Inflammatory macrophage (primary cell): ENCODE measurements at regions not wholly inside any gene's neighbourhood (a gene's known extent, or its start where the extent isn't known, plus 50 kb on each side); places are given as distances from the start of the nearest gene placed in this dataset.

Experiments
- DNase-seq, 2 donors: peaks; one replicate each; pipeline ENCODE4 v3.0.0-alpha.2; 2020 to 2022

DNA sequence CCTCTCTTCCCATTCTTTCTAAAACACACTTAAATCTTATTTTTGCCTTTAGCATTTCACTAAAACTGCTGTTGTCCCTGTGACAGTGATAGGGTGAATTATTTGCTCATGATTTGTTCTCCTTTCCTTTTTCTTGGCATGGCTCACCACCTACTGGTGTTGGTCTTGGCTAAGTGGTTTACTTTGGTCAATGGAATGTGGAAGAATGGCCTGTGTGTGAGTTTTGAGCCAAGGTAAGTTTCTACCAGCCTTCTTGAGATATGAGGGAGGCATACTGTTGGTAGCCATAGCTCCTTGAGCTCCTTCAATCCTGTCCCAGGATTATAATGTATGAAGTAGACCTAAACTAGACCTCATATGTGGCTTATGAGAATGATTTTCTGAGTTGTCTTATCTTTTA, 506.3 kb upstream of the RAG2 start:
- DNase-seq = no peak

DNA sequence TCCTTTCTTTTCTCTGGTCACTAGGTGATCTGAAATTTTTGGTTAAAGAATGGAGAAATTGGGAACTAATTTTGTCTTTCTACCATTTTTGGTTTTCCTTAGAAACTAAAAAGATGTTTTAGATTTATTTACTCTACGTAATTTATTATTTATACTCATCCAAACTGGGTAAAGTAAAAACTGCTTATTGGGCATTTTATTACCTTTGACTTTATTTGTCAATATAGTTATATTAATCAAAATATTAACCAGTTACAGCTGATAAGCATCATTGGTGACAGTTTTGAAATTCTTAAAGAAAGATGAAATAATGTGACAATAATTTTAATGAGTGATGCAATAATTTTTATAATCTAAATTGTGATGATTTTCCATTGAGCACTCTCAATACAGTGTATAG, 502.0 kb upstream of the RAG2 start:
- DNase-seq = no peak

DNA sequence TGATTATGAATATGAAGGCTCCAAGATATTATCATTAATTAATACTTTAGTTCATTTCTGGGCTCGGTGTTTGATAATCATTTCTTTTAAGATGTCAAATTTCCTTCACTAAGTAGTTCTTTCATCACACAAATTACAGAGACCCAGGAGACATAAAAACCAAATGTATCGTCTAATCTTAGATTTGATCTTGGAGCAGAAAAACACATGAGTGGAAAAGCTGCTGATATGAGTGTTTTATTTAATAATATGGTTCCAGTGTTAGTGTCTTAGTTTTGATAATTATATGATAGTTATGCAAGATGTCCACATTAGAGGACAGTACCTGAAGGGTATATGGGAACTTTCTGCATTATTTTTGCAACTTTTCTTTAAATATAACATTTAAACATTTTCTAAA, 494.5 kb upstream of the RAG2 start:
- no peak for DNase-seq

DNA sequence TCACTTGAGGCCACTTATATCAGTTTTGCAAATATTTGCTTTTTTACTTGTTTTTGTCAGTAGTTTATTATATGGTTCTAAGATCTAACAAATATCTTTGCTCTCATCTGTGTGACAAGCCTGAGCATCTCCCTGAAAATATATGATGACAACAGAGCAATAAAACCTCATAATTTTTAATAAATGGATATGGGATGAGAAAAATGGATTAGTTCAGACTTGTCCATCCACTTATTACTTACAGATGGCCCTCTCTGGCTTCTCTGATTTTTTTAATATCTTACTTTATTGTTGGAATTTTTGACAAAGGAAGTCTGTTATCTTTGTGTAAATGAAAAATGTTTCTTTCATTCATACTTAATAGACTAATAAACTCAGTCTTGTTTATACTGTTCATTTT, 491.4 kb upstream of the RAG2 start:
- no peak for DNase-seq

DNA sequence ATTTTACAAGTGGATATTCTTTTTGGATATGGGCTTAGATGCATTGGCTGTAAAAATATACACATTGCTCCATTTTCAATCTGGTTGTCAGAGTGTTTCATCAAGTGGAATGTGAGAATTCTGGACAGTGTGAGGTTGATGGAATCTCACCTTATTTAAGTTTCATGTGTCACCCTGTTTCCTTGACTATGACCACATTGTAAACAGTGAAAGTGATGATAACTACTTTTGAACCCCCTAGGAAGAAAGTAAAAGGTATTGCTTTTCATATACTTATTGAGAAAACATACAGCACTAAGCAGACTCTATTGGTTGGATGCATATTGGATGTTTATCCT, 490.5 kb upstream of the RAG2 start:
- DNase-seq = no peak

DNA sequence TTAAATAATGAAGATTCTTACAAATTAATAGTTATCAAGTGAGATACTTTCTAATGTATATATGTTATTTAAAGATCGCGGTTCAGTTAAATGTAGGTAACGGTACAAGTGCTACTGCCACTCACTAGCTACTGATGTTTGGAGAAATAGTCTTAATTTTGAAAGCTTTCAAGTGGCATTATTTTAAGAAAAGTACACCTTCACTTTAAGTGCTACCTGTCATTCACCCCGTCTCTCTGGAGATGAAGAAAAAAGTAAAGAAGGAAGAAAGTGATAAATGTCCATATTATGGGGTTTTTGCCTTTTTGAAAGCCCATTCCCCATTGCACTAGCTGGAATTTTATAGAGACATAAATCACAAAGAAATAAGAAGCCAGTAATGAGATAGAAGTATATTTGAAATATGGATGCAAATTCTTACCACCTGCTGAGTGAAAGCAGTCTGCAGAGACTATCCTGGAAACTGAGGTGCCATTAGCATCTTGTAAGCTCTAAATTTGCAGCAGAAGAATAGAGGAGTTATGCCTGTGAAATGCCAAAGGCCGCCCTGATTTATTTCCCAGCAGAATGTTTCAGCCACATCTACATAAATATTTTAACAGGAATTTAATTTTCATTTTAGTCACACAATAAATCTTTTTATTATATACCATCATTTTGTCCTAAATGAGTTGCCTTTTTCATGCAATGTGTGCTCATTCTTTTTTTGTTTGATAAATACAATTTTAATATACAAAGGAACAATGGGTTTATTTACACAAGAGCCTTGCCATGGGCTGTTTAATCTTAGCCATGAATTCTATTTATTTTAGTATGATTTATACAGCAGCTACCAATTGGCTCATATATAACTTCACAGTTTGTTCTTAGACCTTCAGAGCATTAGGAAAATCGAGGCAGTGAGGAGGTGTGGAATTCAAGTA, 489.9 kb upstream of the RAG2 start:
- DNase-seq = no peak

DNA sequence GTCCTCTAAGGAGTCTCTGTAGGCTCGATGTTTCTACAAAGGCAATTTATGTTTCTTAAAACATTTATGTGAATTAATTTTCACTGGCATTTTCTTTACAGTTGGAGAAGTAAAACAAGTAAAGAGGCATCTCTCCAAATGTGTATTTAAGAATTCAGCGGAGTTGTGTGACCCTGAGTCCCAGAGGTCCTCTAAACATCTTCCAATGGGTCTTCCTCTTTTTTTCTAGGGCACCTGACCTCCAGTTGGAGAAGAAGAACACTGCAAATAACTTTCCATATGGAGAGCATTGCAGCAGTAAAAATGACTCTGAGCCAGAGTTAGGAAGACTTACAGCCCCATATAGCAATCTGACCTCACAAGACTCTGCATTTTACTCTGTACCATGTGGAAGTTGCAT, 480.5 kb upstream of the RAG2 start:
- no peak for DNase-seq

DNA sequence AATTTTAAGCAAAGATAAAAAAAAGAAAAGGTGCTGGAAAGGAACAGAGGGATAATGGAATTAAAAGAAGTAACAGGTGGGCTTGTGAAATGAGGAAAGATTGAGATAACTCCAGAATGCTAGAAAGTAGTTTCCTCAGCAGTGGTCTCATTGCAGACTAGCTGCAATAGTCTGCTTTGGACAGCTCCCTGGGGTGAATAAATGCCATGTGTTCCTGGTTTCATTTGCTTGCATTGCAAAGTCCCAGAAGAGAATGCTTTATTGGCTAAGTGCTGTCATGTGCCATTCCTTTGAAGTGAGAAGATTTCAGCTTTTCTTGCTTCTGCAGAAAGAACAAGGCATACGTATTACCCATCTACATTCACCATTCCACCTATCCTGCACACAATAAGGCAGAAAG, 478.8 kb upstream of the RAG2 start:
- no peak for DNase-seq

DNA sequence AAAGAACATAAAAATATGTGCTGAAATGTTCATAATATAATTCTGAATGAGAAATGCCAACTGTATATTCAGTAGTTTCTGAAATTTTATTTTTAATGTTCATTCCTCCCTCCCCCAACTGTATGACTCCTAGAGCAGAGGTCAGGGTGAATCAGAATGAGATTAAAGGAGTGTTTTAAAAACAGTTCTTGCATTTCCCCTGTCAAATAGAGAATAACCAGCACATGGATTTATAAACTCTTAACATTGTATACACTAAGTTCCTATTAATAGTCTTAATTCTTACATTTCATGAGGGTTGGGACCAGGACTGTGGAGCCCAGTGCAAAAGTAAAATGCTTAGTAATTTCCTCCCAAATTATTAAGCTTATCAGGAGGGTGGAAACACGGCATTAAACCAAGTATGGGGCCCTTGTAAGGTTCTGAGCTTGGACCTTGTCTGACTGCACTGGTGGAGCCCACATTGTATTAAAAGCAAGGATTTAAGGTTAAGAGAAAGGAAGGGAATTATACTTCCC, 474.6 kb upstream of the RAG2 start:
- no peak for DNase-seq

DNA sequence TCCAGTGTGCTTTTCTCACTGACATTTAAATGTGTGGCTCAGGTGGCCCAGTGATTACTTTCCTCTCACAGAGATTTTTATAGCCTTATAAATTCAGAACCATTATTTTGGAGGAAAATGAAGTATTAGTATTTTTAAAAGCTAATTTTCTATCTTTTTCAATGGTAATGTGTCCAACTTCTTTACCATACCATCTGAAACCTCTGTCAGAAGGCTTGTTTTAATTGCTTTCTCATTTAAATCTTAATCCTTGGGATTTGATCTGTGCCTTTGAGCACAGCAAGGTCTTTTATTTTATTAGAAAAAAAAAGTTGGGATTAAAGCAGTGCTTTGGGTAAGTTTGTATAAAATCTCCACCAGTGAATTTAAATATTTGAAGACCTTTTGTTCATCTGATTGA, 452.3 kb upstream of the RAG2 start:
- no peak for DNase-seq

DNA sequence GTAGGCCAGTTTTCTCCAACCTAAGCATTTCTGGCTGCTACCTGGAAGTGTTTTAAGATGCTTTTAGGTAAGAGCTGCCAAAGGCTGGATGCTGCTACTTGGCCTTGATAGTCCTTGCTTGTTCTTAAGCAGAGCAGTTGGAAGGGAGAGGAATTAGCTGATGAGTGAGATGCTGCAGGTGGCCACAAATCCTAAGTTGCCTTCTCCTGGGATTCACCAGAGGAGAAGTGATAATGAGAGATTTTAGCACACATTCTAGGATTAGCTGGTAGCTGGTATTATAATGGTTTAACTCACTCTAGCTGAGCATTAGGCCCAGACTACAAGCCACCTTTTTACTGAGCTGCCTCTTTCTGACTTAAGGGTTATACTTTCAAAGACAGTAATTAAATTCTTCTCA, 442.9 kb upstream of the RAG2 start:
- DNase-seq = no peak

DNA sequence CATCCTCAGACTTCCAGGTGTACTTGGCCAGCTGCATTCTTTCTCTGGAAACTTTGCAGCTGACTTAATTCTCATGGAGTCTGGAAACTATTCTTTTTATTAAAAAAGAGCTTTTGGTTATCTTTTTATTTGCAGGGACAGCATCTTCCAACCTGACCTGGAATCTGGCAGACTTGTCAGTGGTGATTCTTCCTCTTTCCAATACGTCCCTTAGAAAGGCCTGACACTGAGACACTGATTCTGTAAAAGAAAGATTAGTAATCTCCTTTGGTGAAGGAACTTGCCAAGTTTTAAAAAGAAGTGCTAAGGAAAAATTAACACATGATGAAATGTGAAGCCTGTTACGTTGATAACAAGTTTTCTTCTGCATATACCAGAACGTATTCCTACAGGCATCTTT, 440.9 kb upstream of the RAG2 start:
- no peak for DNase-seq

DNA sequence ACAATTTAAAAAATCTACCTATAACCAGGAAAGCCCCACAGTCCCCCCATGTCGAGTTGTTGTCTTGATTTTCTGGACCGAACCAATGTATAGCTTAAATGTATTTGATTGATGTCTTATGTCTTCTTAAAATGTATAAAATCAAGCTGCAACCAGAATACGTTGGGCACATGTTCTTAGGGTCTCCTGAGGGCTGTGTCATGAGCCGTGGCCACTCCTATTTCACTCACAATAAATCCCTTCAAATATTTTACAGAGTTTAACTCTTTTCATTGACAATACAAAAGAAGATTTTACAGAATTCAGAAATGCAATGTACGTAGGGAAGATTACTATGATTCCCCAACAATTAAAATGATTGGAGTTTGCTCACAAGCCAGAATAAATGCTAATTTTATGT, 428.7 kb upstream of the RAG2 start:
- DNase-seq = no peak

DNA sequence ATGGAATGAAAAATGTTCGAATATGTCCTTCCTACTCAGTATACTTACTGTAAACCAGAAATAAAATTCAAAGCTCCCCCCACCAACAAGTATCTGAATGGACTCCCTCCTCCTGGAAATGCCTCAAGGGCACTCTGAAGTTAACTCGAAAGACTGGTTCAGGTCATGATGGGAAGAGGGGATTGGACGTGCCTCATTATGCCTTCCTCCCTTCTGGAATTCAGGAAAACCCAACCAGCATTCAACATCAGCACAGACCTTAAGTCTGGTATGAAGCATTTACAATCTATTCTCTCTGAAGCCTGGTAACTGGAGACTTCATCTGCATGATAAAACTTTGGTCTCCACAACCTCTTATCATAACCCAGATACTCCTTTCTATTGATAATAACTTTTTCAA, 428.3 kb upstream of the RAG2 start:
- DNase-seq = no peak

DNA sequence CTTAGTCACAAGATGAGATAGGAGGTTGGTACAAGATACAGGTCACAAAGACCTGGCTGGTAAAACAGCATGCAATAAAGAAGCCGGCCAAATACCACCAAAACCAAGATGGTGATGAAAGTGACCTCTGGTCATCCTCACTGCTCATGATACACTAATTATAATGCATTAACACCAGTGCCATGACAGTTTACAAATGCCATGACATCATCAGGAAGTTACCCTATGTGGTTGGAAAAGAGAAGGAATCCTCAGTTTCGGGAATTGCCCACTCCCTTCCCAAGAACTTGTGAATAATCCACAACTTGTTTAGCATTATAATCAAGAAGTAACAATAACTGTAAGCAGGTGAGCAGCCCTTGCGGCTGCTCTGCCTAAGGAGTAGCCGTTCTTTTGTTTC, 408.5 kb upstream of the RAG2 start:
- DNase-seq = no peak

DNA sequence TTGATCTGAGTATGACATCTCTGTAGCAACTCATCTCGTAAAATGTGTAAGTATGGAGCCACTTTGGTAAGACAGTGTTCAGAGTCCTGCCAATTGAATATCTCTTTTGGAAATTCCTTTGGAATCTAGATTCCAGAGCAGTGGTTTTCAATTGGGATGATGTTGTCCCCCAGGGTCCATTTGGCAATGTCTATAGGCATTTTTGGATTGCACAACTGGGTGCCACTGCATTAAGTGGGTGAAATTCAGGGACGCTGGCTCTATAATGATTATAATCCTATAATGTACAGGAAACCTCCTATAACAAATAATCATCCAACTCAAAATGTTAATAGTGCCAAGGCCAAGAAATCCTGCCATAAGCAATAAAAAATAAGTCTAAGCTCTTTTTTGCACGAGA, 404.8 kb upstream of the RAG2 start:
- no peak for DNase-seq

DNA sequence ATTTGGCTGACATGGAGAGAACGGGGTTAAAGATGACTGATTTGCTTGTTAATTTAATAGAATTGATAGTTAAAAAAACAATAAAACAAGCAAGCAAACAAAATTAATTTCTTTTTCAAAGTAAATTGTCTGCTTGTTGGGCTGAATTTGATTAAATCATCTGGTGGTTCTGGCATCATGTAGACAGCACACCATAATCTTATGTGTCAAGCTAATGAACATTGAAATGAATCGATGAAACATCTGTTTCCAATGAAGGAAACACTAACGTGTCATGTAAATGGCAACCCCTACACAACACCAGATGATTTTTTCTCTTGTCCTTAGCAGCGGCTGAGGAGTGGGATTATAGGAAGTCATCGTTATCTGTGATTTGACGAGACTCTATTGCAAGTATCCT, 399.6 kb upstream of the RAG2 start:
- DNase-seq = no peak

DNA sequence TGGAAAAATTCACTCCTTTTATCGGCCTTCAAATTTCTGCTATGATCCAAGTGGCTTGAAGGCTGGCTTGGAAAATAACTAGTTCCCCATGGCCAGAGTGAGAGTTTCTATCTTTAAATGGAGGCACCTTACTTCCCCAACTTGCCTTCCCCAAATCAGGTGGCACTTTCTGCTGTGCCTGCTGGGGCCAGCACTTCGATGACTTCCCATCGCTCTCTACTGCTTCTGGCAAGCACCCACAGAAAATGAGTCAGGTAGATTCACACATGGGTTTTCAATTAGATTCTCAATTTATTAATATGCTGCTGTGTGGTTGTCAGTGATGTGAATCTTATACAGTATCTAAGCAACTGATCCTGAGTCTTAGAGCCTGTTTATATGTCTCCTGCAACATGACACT, 398.8 kb upstream of the RAG2 start:
- DNase-seq = no peak

DNA sequence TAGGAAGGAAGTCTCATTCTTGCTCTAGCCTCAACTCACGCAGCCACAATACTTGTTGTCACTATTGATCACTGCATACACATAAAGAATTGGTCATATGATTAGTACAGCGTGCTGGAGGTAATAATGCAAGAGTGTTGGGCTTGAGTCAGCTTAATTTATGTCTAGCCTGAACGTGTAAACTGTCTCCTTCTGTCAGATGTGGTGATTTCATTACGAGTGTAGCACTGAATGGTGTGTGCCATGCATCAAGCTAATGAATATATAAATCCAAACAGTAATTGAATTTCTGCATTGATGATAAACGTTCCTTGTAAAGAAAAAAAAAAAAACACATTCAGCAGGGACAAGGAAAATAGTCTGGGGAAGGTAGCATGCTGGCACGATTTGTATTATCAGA, 396.2 kb upstream of the RAG2 start:
- DNase-seq = no peak

DNA sequence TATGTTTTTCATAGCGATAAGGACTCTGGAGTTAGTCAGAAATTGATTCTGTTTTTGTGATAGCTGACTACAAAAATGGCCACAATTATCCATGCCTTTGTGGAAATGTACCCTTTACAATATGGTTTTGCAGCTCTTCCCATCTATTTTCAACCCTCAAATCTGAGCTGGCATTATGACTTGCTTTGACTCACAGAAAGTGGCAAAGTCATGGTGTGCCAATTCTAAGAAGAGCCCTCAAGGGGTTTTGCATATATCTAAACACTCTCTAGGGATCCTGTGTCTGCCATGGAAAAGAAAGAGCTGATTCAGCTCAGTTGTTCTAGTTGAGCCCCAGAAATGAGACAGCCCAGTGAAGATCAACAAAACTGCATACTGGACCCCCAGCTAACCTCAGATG, 390.5 kb upstream of the RAG2 start:
- DNase-seq = no peak

DNA sequence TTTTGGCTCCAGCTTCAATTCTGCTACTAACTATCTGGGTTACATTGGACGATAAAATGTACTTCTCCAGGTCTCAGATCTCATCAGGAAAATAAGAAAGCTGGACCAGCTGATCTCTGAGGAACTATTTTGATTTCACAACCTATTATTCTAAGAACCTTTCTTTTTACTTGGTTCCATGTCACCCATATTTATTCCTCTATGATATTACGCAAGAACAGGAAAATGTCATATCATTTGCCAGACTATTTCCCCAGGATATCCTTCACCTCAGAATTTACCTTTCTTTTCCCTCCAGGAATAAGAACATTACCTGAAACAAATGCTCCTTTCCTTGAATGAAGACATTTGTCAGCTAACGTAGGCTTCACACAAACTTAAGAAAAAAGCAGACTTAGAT, 387.5 kb upstream of the RAG2 start:
- no peak for DNase-seq

DNA sequence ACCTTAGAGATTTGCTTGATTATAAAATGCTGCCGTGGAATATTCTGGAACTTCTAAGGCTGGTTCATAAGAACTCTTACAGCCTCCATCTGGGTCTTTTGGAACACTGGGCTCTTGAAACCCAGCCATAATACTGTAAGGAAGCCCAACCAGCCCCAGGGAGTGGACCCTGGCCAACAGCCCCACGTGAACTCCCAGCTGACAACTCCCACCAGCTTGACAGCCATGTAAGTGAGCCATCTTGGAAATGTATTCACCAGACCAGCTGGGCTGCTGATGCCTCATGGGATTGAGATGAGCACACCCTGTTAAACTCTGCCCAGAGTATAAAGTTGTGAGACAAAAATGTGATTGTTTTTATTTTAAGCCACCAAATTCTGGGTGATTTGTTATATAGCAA, 378.7 kb upstream of the RAG2 start:
- no peak for DNase-seq

DNA sequence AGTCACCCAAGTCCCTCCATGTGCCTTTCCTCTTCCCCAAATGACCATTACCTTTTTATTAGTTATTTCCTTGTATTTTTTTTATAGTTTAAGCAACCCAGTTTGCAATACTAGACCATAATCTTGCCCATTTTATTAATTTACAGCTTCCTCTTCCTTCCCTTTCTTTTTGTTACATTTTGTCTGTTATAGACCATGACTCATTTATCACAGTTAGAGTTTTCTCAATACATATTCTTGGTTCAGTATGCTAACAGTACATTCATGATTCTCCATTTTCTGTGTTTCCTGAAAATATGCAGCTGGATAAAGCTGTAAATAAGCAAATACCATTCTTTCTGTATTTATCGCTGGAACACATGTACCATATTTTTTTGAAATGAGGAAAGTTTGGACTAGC, 376.7 kb upstream of the RAG2 start:
- DNase-seq = no peak

DNA sequence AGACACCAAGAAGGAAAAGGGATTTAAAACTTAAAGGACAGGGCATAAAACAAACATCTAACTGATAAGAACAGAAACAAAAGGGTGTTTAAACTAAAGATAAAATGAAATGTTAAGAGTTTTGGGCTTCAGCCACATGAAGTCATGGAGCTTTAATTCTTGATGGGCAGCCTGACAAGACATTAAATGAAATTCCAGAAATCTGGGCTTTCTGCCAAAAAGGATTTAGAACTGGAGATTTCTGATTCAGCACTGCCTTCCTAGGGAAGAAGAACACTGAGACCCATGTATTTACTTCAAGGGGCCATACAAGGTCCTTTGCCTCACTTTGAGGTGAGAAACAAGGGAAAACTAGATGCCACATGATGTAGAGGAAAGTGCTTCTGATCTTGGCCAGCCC, 355.9 kb upstream of the RAG2 start:
- no peak for DNase-seq
